ENCODE measurements at regions not wholly inside any gene's neighbourhood (a gene's known extent, or its start where the extent isn't known, plus 50 kb on each side); places are given as distances from the start of the nearest gene placed in this dataset.

GRCh38 chr9:99374793-99375192 is 152.7 kb downstream of the SEC61B start:
- Mint-ChIP-seq H3K4me3 (no peak overlapping the region), H3K4me1 (ENCODE audit: low read depth) (peaks cover 31% of the 10 kb centered on the region), H3K27ac (no peak overlapping the region), H3K9me3 (no peaks in the 10 kb centered on the region), H3K36me3 (ENCODE audit: low read depth) (no peaks in the 10 kb centered on the region), H3K27me3 (ENCODE audit: insufficient read depth) (no peaks in the 10 kb centered on the region; the same call in none of the 2 replicates)
- DNase-seq = no peak
- TF ChIP-seq CTCF (IDR thresholded peaks at IDR 0.05) = no peak

- no peak for DNase-seq
- Mint-ChIP-seq H3K9me3 (no peaks in the 10 kb centered on the region), H3K36me3 (ENCODE audit: low read depth) (no peaks in the 10 kb centered on the region), H3K27ac (no peak overlapping the region), H3K4me1 (ENCODE audit: low read depth) (peaks cover 26% of the 10 kb centered on the region), H3K27me3 (ENCODE audit: insufficient read depth) (no peaks in the 10 kb centered on the region; the same call in none of the 2 replicates), H3K4me3 (no peak overlapping the region; the same call in 1 of the 2 replicates)
- TF ChIP-seq CTCF (IDR thresholded peaks at IDR 0.05) = no peak
These were observed 153.4 kb downstream of the SEC61B start for GRCh38 chr9:99375481-99375880.

- H3K4me1 Mint-ChIP-seq (ENCODE audit: low read depth) = peaks cover 26% of the 10 kb centered on the region
- no peaks in the 10 kb centered on the region for H3K9me3 Mint-ChIP-seq
- peak overlapping the region; percentile 22; the same call in 1 of the 2 replicates for H3K27ac Mint-ChIP-seq
- no peak for TF ChIP-seq CTCF (IDR thresholded peaks at IDR 0.05)
- peaks cover 3% of the 10 kb centered on the region for H3K27me3 Mint-ChIP-seq (ENCODE audit: insufficient read depth)
- peak; percentile 32 for DNase-seq
- no peak overlapping the region for H3K4me3 Mint-ChIP-seq
- H3K36me3 Mint-ChIP-seq (ENCODE audit: low read depth) = no peaks in the 10 kb centered on the region
These were observed 156.0 kb downstream of the SEC61B start for GRCh38 chr9:99377790-99378775.

GRCh38 chr9:99383536-99383935 is 161.5 kb downstream of the SEC61B start:
- H3K9me3 Mint-ChIP-seq = no peaks in the 10 kb centered on the region
- peaks cover 41% of the 10 kb centered on the region for H3K4me1 Mint-ChIP-seq (ENCODE audit: low read depth)
- no peak for DNase-seq
- no peak overlapping the region for H3K4me3 Mint-ChIP-seq
- no peak overlapping the region for H3K27ac Mint-ChIP-seq
- TF ChIP-seq CTCF (IDR thresholded peaks at IDR 0.05) = no peak
- H3K36me3 Mint-ChIP-seq (ENCODE audit: low read depth) = no peaks in the 10 kb centered on the region
- peaks cover 3% of the 10 kb centered on the region; the same call in 1 of the 2 replicates for H3K27me3 Mint-ChIP-seq (ENCODE audit: insufficient read depth)

- Mint-ChIP-seq H3K4me1 (ENCODE audit: low read depth) (peaks cover 34% of the 10 kb centered on the region), H3K27me3 (ENCODE audit: insufficient read depth) (peaks cover 3% of the 10 kb centered on the region; the same call in 1 of the 2 replicates), H3K9me3 (no peaks in the 10 kb centered on the region), H3K36me3 (ENCODE audit: low read depth) (no peaks in the 10 kb centered on the region), H3K4me3 (no peak overlapping the region), H3K27ac (no peak overlapping the region; the same call in 1 of the 2 replicates)
- 0 out of 2 replicates have a peak, but pooled peaks have one; percentile 12 for TF ChIP-seq CTCF (IDR thresholded peaks at IDR 0.05)
- no peak for DNase-seq
These were observed 163.1 kb downstream of the SEC61B start for GRCh38 chr9:99385215-99385614.
